OCI-LY1 (cell line): ENCODE measurements at regions not wholly inside any gene's neighbourhood (a gene's known extent, or its start where the extent isn't known, plus 50 kb on each side); places are given as distances from the start of the nearest gene placed in this dataset.
"Not testable (repeated sequence)": the region's sequence is repeated elsewhere in the genome, so short reads cannot be mapped to it uniquely, and the experiment has no call there.

Source experiments
- H2AFZ ChIP-seq: fragments of 200-600 bp; sonication (generic), shearing (Covaris generic); 2 replicates; pipeline ENCODE4 v1.6.0; 2014; ENCODE audit warnings: antibody characterized with exemption, mild to moderate bottlenecking, low read length
- H3F3A ChIP-seq: fragments of 200-600 bp; sonication (generic), shearing (Covaris generic); 2 replicates; pipeline ENCODE4 v1.6.0; 2014; ENCODE audit warnings: mild to moderate bottlenecking, antibody characterized with exemption, low read length, moderate library complexity; ENCODE audit not compliant: insufficient read depth
- H3K27ac ChIP-seq: fragments of 200-600 bp; sonication (generic); 2 replicates; pipeline ENCODE4 v1.5.1; 2014; ENCODE audit warnings: low read length, mixed run types, mild to moderate bottlenecking, low read depth; ENCODE audit not compliant: poor library complexity, severe bottlenecking
- H3K27me3 ChIP-seq: fragments of 200-600 bp; sonication (generic); 2 replicates; pipeline ENCODE4 v1.6.0; 2014; ENCODE audit warnings: antibody characterized with exemption, mild to moderate bottlenecking, low read length, moderate library complexity; ENCODE audit not compliant: insufficient read depth
- H3K36me3 ChIP-seq: fragments of 200-600 bp; sonication (generic); 2 replicates; pipeline ENCODE4 v1.6.1; 2014; ENCODE audit warnings: mild to moderate bottlenecking, antibody characterized with exemption, low read length, moderate library complexity, mixed read lengths; ENCODE audit not compliant: insufficient read depth
- H3K4me1 ChIP-seq: fragments of 200-600 bp; sonication (generic); 2 replicates; pipeline ENCODE4 v1.5.1; 2014; ENCODE audit warnings: mild to moderate bottlenecking, low read length, moderate library complexity; ENCODE audit not compliant: insufficient read depth, severe bottlenecking
- H3K4me2 ChIP-seq: fragments of 200-600 bp; sonication (generic), shearing (Covaris generic); 2 replicates; pipeline ENCODE4 v1.6.1; 2014; ENCODE audit warnings: low read length
- H3K4me3 ChIP-seq: fragments of 200-600 bp; sonication (generic); 2 replicates; pipeline ENCODE4 v1.5.1; 2014; ENCODE audit warnings: low read length, low read depth, mild to moderate bottlenecking, mixed read lengths; ENCODE audit not compliant: poor library complexity, severe bottlenecking
- H3K79me2 ChIP-seq: fragments of 200-600 bp; shearing (Covaris generic); 2 replicates; pipeline ENCODE4 v1.6.1; 2016; ENCODE audit warnings: mixed run types, low read length, mixed read lengths; ENCODE audit not compliant: insufficient read depth
- H3K9ac ChIP-seq: fragments of 200-600 bp; sonication (generic), shearing (Covaris generic); 2 replicates; pipeline ENCODE4 v1.6.1; 2014; ENCODE audit warnings: mild to moderate bottlenecking, low read length, mixed read lengths
- H3K9me2 ChIP-seq: fragments of 200-600 bp; sonication (generic), shearing (Covaris generic); 2 replicates; pipeline ENCODE4 v1.6.1; 2014; ENCODE audit warnings: low read depth, mild to moderate bottlenecking, low read length, mixed read lengths
- H3K9me3 ChIP-seq: fragments of 200-600 bp; shearing (Covaris generic); 2 replicates; pipeline ENCODE4 v1.6.1; 2014; ENCODE audit warnings: low read length, mixed read lengths
- H4K20me1 ChIP-seq: fragments of 200-600 bp; sonication (generic), shearing (Covaris generic); 2 replicates; pipeline ENCODE4 v1.6.0; 2016; ENCODE audit warnings: mild to moderate bottlenecking, low read length; ENCODE audit not compliant: insufficient read depth
- EZH2 ChIP-seq: fragments of 200-600 bp; sonication (generic), shearing (Covaris generic); IDR thresholded peaks from 2 replicates; pipeline ENCODE4 v1.8.0; 2017; ENCODE audit warnings: borderline replicate concordance, mixed run types, mild to moderate bottlenecking, antibody characterized with exemption, low read length, moderate library complexity, mixed read lengths
- TF ChIP-seq, protein P1 (sequence below): fragments of 200-600 bp; sonication (generic), shearing (Covaris generic); IDR thresholded peaks from 2 replicates; pipeline ENCODE4 v1.5.1; 2017; ENCODE audit warnings: mild to moderate bottlenecking, antibody characterized with exemption, low read length, moderate library complexity, mixed read lengths

- H3K9ac ChIP-seq: no peak overlapping the region
- H3K4me1 ChIP-seq: no peaks in the 10 kb centered on the region
- H3K9me2 ChIP-seq: no peaks in the 10 kb centered on the region
- no peak overlapping the region for H3K27ac ChIP-seq
- H3K36me3 ChIP-seq: no peaks in the 10 kb centered on the region
- no peaks in the 10 kb centered on the region for H3F3A ChIP-seq
- H3K4me3 ChIP-seq: no peak overlapping the region
- no peaks in the 10 kb centered on the region for H3K27me3 ChIP-seq
- H3K4me2 ChIP-seq: no peak overlapping the region
- no peaks in the 10 kb centered on the region for H3K9me3 ChIP-seq
- no peaks in the 10 kb centered on the region for H3K79me2 ChIP-seq
- TF ChIP-seq, protein P1, sequence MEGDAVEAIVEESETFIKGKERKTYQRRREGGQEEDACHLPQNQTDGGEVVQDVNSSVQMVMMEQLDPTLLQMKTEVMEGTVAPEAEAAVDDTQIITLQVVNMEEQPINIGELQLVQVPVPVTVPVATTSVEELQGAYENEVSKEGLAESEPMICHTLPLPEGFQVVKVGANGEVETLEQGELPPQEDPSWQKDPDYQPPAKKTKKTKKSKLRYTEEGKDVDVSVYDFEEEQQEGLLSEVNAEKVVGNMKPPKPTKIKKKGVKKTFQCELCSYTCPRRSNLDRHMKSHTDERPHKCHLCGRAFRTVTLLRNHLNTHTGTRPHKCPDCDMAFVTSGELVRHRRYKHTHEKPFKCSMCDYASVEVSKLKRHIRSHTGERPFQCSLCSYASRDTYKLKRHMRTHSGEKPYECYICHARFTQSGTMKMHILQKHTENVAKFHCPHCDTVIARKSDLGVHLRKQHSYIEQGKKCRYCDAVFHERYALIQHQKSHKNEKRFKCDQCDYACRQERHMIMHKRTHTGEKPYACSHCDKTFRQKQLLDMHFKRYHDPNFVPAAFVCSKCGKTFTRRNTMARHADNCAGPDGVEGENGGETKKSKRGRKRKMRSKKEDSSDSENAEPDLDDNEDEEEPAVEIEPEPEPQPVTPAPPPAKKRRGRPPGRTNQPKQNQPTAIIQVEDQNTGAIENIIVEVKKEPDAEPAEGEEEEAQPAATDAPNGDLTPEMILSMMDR: no peak
- no peak for TF ChIP-seq EZH2
- no peak overlapping the region for H2AFZ ChIP-seq
- H4K20me1 ChIP-seq: no peaks in the 10 kb centered on the region
Observed at GRCh38 chr15:83380059-83380458, 67.1 kb upstream of the SH3GL3 start.

- Histone ChIP-seq H2AFZ (no peak overlapping the region), H3K4me3 (no peak overlapping the region), H3K9ac (no peak overlapping the region), H3K79me2 (no peaks in the 10 kb centered on the region), H3K27me3 (no peaks in the 10 kb centered on the region), H3K27ac (no peak overlapping the region), H3K4me1 (no peaks in the 10 kb centered on the region), H4K20me1 (no peaks in the 10 kb centered on the region), H3K9me2 (no peaks in the 10 kb centered on the region), H3K4me2 (no peak overlapping the region), H3K9me3 (no peaks in the 10 kb centered on the region), H3K36me3 (no peaks in the 10 kb centered on the region), H3F3A (no peaks in the 10 kb centered on the region)
- TF ChIP-seq, protein P1: peak; percentile 44; the same call in 1 of the 2 replicates
- TF ChIP-seq EZH2: no peak
Observed at GRCh38 chr15:83380682-83381081, 66.5 kb upstream of the SH3GL3 start.

GRCh38 chr15:83383608-83384139 is 63.5 kb upstream of the SH3GL3 start:
- H3K27me3 ChIP-seq, H3K9me2 ChIP-seq, H3K27ac ChIP-seq, H3K4me3 ChIP-seq, H3K36me3 ChIP-seq, H3K79me2 ChIP-seq, H3K4me1 ChIP-seq, H4K20me1 ChIP-seq, H3F3A ChIP-seq, H3K9me3 ChIP-seq, H3K4me2 ChIP-seq, H3K9ac ChIP-seq, H2AFZ ChIP-seq: not testable (repeated sequence)

DNA sequence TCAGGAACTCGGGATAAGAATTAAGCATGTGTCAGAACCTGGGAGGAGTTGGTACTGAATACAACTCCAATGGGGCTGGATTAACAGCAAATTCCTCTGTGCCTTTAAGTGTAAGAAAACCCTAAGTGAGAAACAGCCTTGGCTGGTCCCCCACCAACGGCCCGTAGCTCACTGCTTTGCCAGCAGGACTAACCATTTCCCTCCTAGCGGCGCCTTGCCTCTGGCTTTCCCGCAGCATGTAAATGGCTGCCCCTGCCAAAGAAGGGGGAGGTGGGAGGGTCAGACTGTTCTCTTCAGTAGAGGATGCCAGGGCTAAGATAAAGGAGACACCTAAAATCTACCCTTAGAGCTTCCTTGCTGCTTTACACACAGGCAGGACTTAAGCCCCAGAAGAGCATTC is 51.0 kb upstream of the SH3GL3 start:
- no peak overlapping the region for H3K4me3 ChIP-seq
- no peak overlapping the region for H2AFZ ChIP-seq
- no peaks in the 10 kb centered on the region for H3K9me2 ChIP-seq
- H3F3A ChIP-seq: no peaks in the 10 kb centered on the region
- H3K9me3 ChIP-seq: no peaks in the 10 kb centered on the region
- no peak for TF ChIP-seq EZH2
- no peaks in the 10 kb centered on the region for H3K79me2 ChIP-seq
- no peak overlapping the region for H3K27ac ChIP-seq
- no peak overlapping the region for H3K9ac ChIP-seq
- H4K20me1 ChIP-seq: no peaks in the 10 kb centered on the region
- H3K4me2 ChIP-seq: no peak overlapping the region
- peaks cover 3% of the 10 kb centered on the region; the same call in 1 of the 2 replicates for H3K27me3 ChIP-seq
- no peaks in the 10 kb centered on the region for H3K4me1 ChIP-seq
- H3K36me3 ChIP-seq: no peaks in the 10 kb centered on the region
